Embryonic facial prominence (tissue), 1 donor: ENCODE measurements at regions not wholly inside any gene's neighbourhood (a gene's known extent, or its start where the extent isn't known, plus 50 kb on each side); places are given as distances from the start of the nearest gene placed in this dataset.
"Not testable (repeated sequence)": the region's sequence is repeated elsewhere in the genome, so short reads cannot be mapped to it uniquely, and the experiment has no call there.

Experiments
- DNase-seq: peaks from one replicate; pipeline ENCODE4 v3.0.0-alpha.2; 2016; ENCODE audit errors: extremely low spot score

DNA sequence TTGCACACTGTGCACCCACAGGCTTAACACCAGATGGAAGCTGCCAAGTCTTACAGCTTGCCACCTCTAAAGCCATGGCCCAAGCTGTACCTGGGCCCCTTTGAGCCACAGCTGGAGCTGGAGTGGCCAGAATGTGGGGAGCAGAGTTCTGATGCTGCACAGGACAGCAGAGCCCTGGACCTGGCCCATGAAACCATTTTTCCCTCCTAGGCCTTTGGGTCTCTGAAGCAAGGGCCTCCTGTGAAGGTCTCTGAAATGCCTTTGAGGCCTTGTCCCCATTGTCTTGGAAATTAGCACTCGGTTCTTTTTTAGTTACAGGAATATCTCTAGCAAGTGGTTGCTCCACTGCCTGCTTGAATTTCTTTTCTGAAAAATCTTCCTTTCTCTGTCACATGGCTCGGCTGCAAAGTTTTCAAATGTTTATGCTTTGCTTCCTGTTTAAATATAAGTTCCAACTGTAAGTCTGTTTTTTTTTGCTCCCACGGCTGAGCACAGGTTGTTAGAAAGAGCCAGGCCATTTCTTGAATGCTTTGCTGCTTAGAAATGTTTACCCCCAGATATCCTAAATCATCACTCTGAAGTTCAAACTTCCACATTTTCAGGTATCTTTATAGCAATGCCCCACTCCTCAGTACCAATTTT is 156.8 kb upstream of the GORAB start:
- DNase-seq, result no peak

DNA sequence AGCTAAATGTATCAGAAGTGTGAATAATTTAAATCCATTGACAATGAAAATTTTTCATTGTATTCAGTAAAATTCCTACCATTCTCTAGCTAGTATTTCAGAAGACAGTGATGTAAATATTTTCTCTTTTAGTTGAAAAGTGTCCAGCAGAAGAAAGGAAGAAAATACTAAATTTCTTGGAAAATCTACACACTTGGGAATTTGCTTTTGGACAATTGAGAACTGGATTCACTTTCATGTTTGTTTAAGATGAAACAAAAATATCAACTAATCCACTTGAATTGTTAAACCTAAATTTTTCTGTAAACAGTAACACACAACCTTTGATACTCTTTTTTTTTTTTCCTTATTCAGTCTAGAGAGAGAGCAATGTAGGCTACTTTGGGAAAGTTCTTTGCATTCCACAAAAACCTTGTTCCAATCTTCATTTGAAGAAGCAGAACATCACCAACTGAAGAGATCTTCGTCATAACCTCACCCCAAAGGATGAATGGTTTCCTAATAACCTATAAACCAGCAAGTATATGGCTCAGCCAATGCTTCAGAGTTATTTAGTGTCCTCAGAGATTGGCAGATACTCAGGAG is 155.1 kb upstream of the GORAB start:
- no peak for DNase-seq

- no peak for DNase-seq
Observed at GRCh38 chr1:170377440-170377839, 154.5 kb upstream of the GORAB start.

GRCh38 chr1:170377896-170378634 is 153.9 kb upstream of the GORAB start:
- DNase-seq, result peak; percentile 29

GRCh38 chr1:170385750-170386149 is 146.2 kb upstream of the GORAB start:
- DNase-seq, result no peak

- no peak for DNase-seq
Observed at GRCh38 chr1:170388489-170388888, 143.5 kb upstream of the GORAB start.

DNA sequence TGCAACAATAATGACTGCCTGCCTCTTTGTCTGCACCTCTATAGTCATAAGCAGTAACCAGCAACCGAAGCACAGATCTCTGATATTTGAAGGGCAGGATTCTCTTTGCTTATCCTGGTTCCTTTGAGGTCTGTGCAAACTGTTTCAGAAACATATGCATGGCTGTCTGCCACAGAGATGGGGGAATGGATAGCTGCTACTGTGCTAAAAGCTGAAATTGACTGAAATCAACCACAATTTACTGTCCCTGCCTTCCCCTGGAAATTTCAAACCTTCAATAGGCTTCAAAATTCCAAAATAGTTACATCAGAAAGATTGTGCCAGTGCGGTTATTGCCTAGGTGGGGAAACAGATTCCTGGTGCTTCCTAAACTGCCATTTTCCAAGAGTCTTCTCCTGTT is 136.8 kb upstream of the GORAB start:
- no peak for DNase-seq

DNA sequence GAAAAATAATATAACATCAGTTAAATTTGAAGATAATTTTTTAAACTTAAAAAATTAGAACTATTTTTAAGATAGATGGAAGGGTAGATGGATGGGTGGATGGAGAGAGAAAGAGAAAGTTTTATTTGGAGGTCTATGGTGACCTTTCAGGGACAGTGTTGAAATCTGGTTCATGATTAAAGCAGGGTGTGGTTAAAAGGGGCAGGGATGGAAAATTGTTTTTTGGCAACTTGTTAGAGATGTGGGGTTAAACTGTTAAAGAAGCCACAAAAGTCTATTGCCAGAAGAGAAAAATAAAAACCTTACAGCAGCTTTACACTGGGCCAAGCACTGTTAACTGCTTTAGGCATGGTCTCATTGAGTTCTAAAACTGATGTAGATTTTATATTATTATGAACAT is 134.9 kb upstream of the GORAB start:
- no peak for DNase-seq

GRCh38 chr1:170402476-170403311 is 129.3 kb upstream of the GORAB start:
- no peak for DNase-seq

GRCh38 chr1:170407138-170407537 is 124.8 kb upstream of the GORAB start:
- no peak for DNase-seq

- no peak for DNase-seq
Observed at GRCh38 chr1:170407581-170407980, 124.4 kb upstream of the GORAB start.

GRCh38 chr1:170410401-170411166 is 121.4 kb upstream of the GORAB start:
- DNase-seq, result no peak

DNA sequence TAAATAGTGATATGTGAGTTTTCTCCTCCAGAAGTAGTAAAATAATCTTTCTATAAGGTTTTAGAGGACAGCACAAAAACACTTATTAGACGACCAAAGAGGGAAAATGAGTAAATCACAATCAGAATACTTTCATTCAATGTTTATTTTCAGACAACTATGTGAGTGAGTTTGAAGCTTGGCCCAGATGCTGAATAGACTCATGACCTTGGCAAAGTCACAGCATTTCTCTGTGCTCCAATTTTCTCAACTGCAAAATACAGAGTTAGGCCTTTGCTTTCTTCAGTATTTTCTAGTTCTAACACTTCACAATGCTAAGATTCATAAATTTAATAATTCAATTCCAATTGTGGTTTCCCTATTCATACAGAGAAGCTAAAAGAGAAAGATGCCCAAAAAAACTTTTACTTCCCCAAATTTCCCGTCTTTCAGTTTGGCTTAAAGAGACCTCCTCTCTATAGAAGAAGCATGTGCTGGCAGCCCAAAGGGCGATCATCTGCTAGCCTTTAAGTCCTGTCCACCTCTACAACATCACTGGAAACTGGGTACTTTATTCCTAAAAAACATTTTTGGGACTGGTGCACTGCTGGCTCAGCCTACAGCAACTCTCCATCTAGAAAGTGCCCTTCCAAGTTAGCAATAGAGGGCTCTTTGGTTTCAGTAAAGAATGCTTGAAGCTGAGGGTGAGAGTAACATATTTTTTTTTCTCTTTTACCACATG is 116.8 kb upstream of the GORAB start:
- no peak for DNase-seq

DNA sequence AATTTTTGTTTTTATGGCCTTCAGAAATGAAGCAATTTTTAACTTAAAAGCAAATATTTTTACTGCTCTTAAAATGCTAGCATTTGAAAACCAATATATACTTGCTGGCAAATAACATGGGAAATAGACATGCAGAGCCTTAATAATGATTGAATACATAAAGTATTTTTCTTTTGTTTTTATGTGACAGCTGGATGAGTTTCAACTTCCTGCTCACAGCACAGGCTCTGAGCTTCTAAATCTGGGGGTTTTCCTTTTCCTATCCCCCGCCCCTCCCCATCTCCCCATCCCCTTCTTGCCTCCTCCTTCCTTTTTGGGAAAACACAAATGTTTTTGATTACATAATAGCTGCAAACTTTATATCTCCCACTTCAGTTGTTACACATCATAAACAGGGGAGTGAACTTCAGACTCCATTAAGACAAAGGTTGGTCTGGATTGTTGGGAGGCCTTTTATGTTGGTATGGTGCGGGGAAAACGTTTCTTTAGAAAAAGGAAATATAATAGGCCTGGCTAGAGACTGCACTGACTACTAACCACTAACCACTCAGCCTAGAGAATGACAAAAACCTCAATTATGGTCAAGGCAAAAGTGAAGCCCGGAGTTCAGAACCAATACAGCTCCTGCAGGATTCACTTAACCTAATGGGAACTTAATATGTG is 116.1 kb upstream of the GORAB start:
- peak; percentile 29 for DNase-seq

DNA sequence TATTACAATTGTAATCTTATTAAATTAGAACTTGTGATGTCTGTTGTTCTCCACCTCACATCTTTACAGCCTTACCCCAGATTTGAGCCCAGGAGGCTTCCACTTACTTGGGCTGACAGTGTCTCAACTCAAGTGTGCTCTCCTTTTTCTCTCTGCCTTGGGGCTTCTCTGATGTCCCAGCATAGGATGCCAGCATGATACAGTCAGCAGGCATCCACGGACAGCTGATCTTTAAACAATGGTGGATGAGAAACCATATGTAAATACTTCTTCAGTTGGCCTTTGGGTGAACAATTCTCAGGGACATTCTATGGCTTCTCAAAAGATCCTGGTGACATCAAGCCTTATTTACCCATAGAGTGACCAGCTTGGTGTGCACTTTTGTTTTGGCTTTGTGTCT is 107.6 kb upstream of the GORAB start:
- DNase-seq, result no peak

DNA sequence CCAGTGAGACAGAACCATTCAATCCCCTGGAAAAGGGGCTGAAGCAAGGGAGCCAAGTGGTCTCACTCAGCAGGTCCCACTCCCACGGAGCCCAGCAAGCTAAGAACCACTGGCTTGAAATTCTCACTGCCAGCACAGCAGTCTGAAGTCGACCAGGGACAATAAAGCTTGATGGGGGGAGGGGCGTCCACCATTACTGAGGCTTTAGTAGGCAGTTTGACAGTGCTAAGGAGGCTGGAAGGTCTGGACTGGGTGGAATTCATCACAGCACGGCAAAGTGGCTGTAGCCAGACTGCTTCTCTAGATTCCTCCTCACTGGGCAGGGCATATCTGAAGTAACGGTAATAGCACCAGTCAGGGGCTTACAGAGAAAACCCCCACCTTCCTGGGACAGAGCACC is 105.4 kb upstream of the GORAB start:
- DNase-seq, result no peak

DNA sequence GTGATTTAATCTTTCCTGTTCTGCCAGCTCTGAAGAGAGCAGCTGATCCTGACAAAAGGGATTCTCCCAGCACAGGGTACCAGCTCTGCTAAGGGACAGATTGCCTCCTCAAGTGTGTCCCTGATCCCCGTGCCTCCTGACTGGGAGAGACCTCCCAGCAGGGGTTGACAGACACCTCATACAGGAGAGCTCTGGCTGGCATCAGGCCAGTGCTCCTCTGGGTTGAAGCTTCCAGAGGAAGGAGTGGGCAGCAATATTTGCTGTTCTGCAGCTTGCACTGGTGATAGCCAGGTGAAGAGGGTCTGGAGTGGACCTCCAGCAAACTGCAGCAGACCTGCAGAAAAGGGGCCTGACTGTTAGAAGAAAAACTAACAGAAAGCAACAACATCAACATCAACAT is 105.0 kb upstream of the GORAB start:
- DNase-seq, result not testable (repeated sequence)

GRCh38 chr1:170436928-170437327 is 95.0 kb upstream of the GORAB start:
- no peak for DNase-seq

GRCh38 chr1:170445096-170445495 is 86.9 kb upstream of the GORAB start:
- no peak for DNase-seq

DNA sequence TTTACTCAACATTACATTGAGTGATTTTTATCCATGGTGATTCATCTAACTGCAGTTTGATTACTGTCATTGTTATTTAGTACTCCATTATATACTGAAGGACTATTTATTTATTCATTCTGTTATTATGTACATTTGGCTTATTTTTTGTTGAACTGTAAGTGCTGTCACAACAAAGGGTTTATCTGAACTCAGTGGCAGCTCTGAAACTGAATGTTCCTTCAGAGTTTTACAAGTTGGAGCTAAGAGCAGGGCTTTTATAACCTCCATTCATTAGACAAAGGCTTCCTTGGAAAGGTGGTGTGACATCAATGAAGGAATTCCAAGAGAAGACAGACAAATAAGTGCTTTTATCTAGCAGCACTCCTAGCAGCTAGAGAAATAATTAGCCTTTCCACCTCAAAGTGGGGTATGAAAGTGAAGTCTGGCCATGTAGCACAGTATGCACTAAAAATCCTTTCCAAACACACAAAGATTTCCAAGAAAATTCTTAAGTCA is 83.3 kb upstream of the GORAB start:
- no peak for DNase-seq
